Lung (tissue), 11 donors: ENCODE measurements at regions not wholly inside any gene's neighbourhood (a gene's known extent, or its start where the extent isn't known, plus 50 kb on each side); places are given as distances from the start of the nearest gene placed in this dataset.

ENCODE experiments used
- ATAC-seq: fragments of 200-7000 bp; cut with Tn5 transposase; one replicate; pipeline ENCODE4 v1.9.1; 2020; ENCODE audit warnings: moderate number of reproducible peaks; ENCODE audit not compliant: insufficient read depth, low FRiP score
- DNase-seq, 3 donors: peaks; one replicate each; pipeline ENCODE4 v3.0.0-alpha.2; 2013 to 2017
- H3K27ac ChIP-seq, 2 donors: one replicate each; pipeline ENCODE4 v1.5.1; 2013; ENCODE audit warnings: mild to moderate bottlenecking in 2 of 2, moderate library complexity in 2 of 2, control low read depth in 1 of 2, inconsistent platforms in 1 of 2, low read depth in 1 of 2, low read length in 1 of 2
- H3K27me3 ChIP-seq, 3 donors: one replicate each; pipeline ENCODE4 v1.5.1; 2013; ENCODE audit warnings: low read length in 2 of 3; ENCODE audit not compliant: control insufficient read depth in 3 of 3, insufficient read depth in 3 of 3
- H3K36me3 ChIP-seq, 4 donors: one replicate each; pipeline ENCODE4 v1.5.1; 2013; ENCODE audit warnings: low read length in 4 of 4, mild to moderate bottlenecking in 1 of 4, moderate library complexity in 1 of 4; ENCODE audit not compliant: control insufficient read depth in 4 of 4, insufficient read depth in 4 of 4
- H3K4me1 ChIP-seq, 5 donors: one replicate each; pipeline ENCODE4 v1.5.1; 2013; ENCODE audit warnings: low read length in 5 of 5, mild to moderate bottlenecking in 2 of 5, moderate library complexity in 1 of 5; ENCODE audit not compliant: control insufficient read depth in 5 of 5, insufficient read depth in 5 of 5
- H3K4me3 ChIP-seq: one replicate; pipeline ENCODE4 v1.5.1; 2013; ENCODE audit warnings: mild to moderate bottlenecking, control low read depth, moderate library complexity
- H3K9ac ChIP-seq, 2 donors: one replicate each; pipeline ENCODE4 v1.5.1; 2013; ENCODE audit warnings: low read length in 2 of 2, control low read depth in 1 of 2; ENCODE audit not compliant: insufficient read depth in 1 of 2
- H3K9me3 ChIP-seq, 4 donors: one replicate each; pipeline ENCODE4 v1.5.1; 2013; ENCODE audit warnings: low read length in 3 of 4, mild to moderate bottlenecking in 1 of 4, moderate library complexity in 1 of 4; ENCODE audit not compliant: control insufficient read depth in 4 of 4, insufficient read depth in 3 of 4
- CTCF ChIP-seq: IDR thresholded peaks from 2 replicates; pipeline ENCODE4 v1.5.1; 2012; ENCODE audit warnings: mild to moderate bottlenecking; ENCODE audit errors: control extremely low read depth, extremely low read depth
- WGBS, 2 donors: extraction: QIAGEN DNeasy Blood & Tissue Kit; methylation state at CpG; one replicate each; pipeline ENCODE4 v1.1.7; 2013; 5-methylcytosine and 5-hydroxymethylcytosine counted together
- donor health status: control.
- donor health status: control.
- donor health status: Bipolar disorder and iron deficiency.
- donor health status: healthy.
- donor health status: DM: yes; HTN: yes; CAD: no.

DNA sequence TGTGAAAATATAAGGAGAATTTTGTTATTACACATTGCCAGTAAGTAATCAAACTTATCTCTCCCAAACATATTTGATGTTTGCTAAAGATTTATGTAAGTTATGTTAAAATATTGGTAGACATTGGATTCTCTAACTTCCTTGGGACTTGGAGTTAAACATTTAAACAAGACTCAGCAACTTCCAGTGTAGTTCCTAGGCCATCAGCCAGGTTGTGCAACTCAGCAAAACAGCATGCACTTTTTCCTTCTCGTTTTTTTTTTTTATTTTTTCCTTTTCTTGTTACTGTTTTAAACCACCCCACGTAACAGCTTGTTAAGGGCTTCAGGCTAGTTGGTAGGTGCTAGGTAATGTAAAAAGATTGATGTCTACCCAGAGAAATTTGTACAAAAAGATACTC is 510.4 kb downstream of the ANKRD50 start:
- no peaks in the 10 kb centered on the region for H3K9me3 ChIP-seq

DNA sequence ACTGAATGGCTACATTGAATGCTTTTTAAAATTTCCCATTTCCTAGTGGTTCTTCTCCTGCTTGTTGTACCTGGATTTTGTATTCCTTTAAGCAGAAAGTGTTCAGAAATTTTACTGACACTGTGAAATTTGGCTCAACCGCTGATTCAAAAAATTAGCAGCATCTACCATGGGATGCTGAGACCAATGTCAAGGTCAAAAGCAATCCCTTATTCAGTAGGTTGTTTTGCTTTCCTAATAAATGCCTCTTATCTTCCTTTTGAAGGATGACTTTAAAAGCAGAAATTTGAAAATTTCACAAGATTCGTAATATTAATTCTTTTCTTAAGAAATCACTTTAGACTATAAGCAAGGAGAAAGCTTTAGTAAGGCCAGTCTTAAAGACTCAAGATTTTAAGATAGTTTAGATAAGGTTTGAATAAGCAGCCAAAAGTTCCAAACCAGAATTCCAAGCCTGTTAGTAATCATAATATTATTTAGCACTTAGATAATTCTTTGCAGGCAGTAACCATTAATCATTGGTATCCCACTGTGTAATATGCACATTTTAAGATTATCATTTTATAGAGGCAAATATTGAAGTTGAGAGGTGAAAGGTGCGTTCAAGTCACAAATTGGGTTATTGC is 508.8 kb downstream of the ANKRD50 start:
- 81 to 93% methylated on average over 3 of the region's 3 CpGs for WGBS, 2 donors
- ATAC-seq: peak; percentile 69

More for the DNA sequence above, 510.4 kb downstream of the ANKRD50 start:
- no peak for TF ChIP-seq CTCF
- Histone ChIP-seq H3K27me3 (no peaks in the 10 kb centered on the region), H3K4me1 (peaks cover 0 to 11% (median 0%) of the 10 kb centered on the region in 5 donors), H3K27ac (no peak overlapping the region), H3K9ac (no peak overlapping the region), H3K4me3 (no peak overlapping the region), H3K36me3 (no peaks in the 10 kb centered on the region)
- 7 to 18% methylated on average over 2 of the region's 2 CpGs for whole genome bisulfite sequencing, 2 donors
- ATAC-seq (no peak), DNase-seq (peak in 2 of 3 donors; percentile 39 to 78)

GRCh38 chr4:124206779-124207605 is 505.5 kb downstream of the ANKRD50 start:
- DNase-seq (no peak), ATAC-seq (no peak)
- Histone ChIP-seq H3K9ac (no peak overlapping the region), H3K4me1 (peaks cover 0 to 7% (median 0%) of the 10 kb centered on the region in 5 donors), H3K9me3 (no peaks in the 10 kb centered on the region), H3K36me3 (no peaks in the 10 kb centered on the region), H3K27ac (no peak overlapping the region), H3K27me3 (no peaks in the 10 kb centered on the region), H3K4me3 (no peak overlapping the region)
- 92 to 94% methylated on average over 9 of the region's 9 CpGs for WGBS, 2 donors
- no peak for TF ChIP-seq CTCF

More for the DNA sequence above, 508.8 kb downstream of the ANKRD50 start:
- no peak for TF ChIP-seq CTCF
- Histone ChIP-seq H3K36me3 (no peaks in the 10 kb centered on the region), H3K9me3 (no peaks in the 10 kb centered on the region), H3K9ac (no peak overlapping the region), H3K4me1 (peaks cover 0 to 11% (median 0%) of the 10 kb centered on the region in 5 donors), H3K27ac (no peak overlapping the region), H3K4me3 (no peak overlapping the region), H3K27me3 (no peaks in the 10 kb centered on the region)
- DNase-seq: peak in 1 of 3 donors; percentile 18
